Transverse colon (tissue), 4 donors: ENCODE measurements at regions not wholly inside any gene's neighbourhood (a gene's known extent, or its start where the extent isn't known, plus 50 kb on each side); places are given as distances from the start of the nearest gene placed in this dataset.

Experiments used
- DNase-seq: peaks from one replicate; pipeline ENCODE4 v3.0.0-alpha.2; 2019
- H3K27ac ChIP-seq, 4 donors: fragments of 200-600 bp; sonication (generic); 2 replicates each; pipeline ENCODE4 v1.5.1; 2016 to 2018; ENCODE audit warnings: inconsistent platforms in 4 of 4
- H3K27me3 ChIP-seq: fragments of 200-600 bp; sonication (generic); 2 replicates; pipeline ENCODE4 v1.5.1; 2017; ENCODE audit warnings: inconsistent platforms
- H3K36me3 ChIP-seq, 4 donors: fragments of 200-600 bp; sonication (generic); 2 replicates each; pipeline ENCODE4 v1.5.1; 2017 to 2019; ENCODE audit warnings: inconsistent platforms in 4 of 4
- H3K4me1 ChIP-seq, 4 donors: fragments of 200-600 bp; sonication (generic); 2 replicates each; pipeline ENCODE4 v1.5.1; 2017 to 2020; ENCODE audit warnings: inconsistent platforms in 4 of 4
- H3K4me3 ChIP-seq, 4 donors: fragments of 200-600 bp; sonication (generic); 1 replicate in 1 of 4; 2 replicates in 3 of 4; pipeline versions ENCODE4 v1.5.1 to v1.6.1; 2017 to 2019; ENCODE audit warnings: inconsistent platforms in 4 of 4
- H3K9me3 ChIP-seq, 2 donors: fragments of 200-600 bp; sonication (generic); 2 replicates each; pipeline ENCODE4 v1.5.1; 2017 to 2019; ENCODE audit warnings: inconsistent platforms in 2 of 2
- EP300 ChIP-seq: sonication (generic); formaldehyde crosslinking; IDR thresholded peaks from one replicate; pipeline ENCODE4 v1.6.1; 2017; ENCODE audit warnings: antibody characterized with exemption, low read depth
- POLR2A ChIP-seq: fragments of 450-650 bp; IDR thresholded peaks from one replicate; pipeline ENCODE4 v1.6.1; 2016; ENCODE audit warnings: antibody characterized with exemption, mild to moderate bottlenecking, moderate library complexity
- POLR2AphosphoS5 ChIP-seq, 3 donors: sonication (generic); formaldehyde crosslinking; IDR thresholded peaks; one replicate each; pipeline ENCODE4 v1.6.1; 2016; ENCODE audit warnings: antibody characterized with exemption in 3 of 3
- WGBS, 2 donors: methylation state at CpG; one replicate each; pipeline ENCODE4 v1.1.5; 2018; ENCODE audit warnings: low coverage in 1 of 2; 5-methylcytosine and 5-hydroxymethylcytosine counted together
- in situ Hi-C, 4 donors: fragments of 200-750 bp; cut with MboI; loops; one replicate each; pipeline versions ENCODE4 v1.15.0 to v1.15.1; 2017; ENCODE audit warnings: low sequenced_read_pairs in 3 of 4, low pct_ligation_motif_present in 1 of 4, low pct_unique_long_range_greater_than_20kb in 1 of 4
- intact Hi-C: fragments of 100-400 bp; cut with DNase I; formaldehyde crosslinking; loops from one replicate; pipeline ENCODE4 v1.15.1; 2023; ENCODE audit warnings: low total_unique reads
- TF ChIP-seq, protein P1 (sequence below), 5 experiments: fragments of 200-600 bp in 3 of 5; fragments of 450-650 bp in 2 of 5; sonication (generic) in 3 of 5; IDR thresholded peaks; 1 replicate in 2 of 5; 2 replicates in 3 of 5; pipeline ENCODE4 v1.5.1; 2016 to 2017; ENCODE audit warnings: antibody characterized with exemption in 5 of 5, inconsistent platforms in 3 of 5, mild to moderate bottlenecking in 2 of 5, moderate library complexity in 1 of 5

DNA sequence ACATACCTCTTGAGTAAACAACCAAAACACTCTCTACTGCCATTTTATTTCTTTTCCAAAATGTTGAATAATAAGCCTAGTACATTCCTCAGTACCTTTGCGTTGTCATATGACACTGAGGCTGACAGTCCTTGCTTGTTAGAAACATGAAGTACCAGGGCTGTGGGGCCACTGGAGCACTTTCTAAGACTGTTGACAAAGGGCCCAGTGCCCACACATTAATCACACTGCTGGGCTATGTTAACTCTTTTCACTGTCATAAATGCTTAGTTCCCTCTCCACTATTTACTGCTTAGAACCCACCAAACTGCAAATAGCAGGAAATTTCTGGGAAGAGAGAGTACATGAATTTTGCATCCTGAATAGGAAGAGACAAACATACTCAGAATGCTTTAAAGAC, 57.1 kb downstream of the FAM47B start:
- no peaks in the 10 kb centered on the region for H3K4me1 ChIP-seq
- no peaks in the 10 kb centered on the region for H3K36me3 ChIP-seq
- no peak for DNase-seq
- no peak overlapping the region for H3K27ac ChIP-seq
- WGBS, 2 donors = 68% methylated on average over 1 of the region's 1 CpG; no CpG with 5 or more reads in 1 of the 2 donors
- in situ Hi-C loops (no loop called here), intact Hi-C loops (no loop called here)
- no peak overlapping the region for H3K4me3 ChIP-seq
- TF ChIP-seq POLR2AphosphoS5 (IDR thresholded peaks at IDR 0.05) (no peak), POLR2A (no peak), EP300 (no peak)
- TF ChIP-seq, protein P1, sequence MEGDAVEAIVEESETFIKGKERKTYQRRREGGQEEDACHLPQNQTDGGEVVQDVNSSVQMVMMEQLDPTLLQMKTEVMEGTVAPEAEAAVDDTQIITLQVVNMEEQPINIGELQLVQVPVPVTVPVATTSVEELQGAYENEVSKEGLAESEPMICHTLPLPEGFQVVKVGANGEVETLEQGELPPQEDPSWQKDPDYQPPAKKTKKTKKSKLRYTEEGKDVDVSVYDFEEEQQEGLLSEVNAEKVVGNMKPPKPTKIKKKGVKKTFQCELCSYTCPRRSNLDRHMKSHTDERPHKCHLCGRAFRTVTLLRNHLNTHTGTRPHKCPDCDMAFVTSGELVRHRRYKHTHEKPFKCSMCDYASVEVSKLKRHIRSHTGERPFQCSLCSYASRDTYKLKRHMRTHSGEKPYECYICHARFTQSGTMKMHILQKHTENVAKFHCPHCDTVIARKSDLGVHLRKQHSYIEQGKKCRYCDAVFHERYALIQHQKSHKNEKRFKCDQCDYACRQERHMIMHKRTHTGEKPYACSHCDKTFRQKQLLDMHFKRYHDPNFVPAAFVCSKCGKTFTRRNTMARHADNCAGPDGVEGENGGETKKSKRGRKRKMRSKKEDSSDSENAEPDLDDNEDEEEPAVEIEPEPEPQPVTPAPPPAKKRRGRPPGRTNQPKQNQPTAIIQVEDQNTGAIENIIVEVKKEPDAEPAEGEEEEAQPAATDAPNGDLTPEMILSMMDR (IDR thresholded peaks at IDR 0.05) = no peak
- no peaks in the 10 kb centered on the region for H3K9me3 ChIP-seq
- no peaks in the 10 kb centered on the region for H3K27me3 ChIP-seq

DNA sequence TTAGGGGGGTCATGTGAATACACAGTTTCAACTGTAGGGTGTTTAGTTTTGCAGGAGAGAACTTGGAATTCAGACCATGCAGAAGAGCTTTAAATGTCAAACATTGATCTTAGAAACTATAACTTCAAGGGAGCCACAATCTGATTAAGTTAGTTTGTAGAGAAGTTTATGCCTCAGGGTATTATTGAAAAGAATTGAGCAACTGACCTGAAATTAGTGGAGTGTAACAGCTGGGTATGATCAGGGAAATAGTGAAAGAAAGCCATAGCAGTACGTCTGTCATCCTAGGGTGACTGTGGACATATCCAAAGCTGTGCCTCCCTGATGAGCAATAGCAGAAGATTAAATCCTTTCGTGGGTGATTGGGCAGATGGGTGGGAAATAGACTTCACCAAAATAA, 63.8 kb downstream of the FAM47B start:
- in situ Hi-C loops = no loop called here
- Histone ChIP-seq H3K27ac (no peak overlapping the region), H3K36me3 (no peaks in the 10 kb centered on the region), H3K27me3 (no peaks in the 10 kb centered on the region), H3K4me3 (no peak overlapping the region), H3K4me1 (no peaks in the 10 kb centered on the region), H3K9me3 (no peaks in the 10 kb centered on the region)
- DNase-seq = no peak
- WGBS, 2 donors = 45 to 47% methylated on average over 2 of the region's 2 CpGs
- TF ChIP-seq POLR2AphosphoS5 (IDR thresholded peaks at IDR 0.05) = no peak
- no peak for TF ChIP-seq POLR2A
- TF ChIP-seq, protein P1 (IDR thresholded peaks at IDR 0.05) = no peak
- TF ChIP-seq EP300 = no peak
- intact Hi-C loops = no loop called here

DNA sequence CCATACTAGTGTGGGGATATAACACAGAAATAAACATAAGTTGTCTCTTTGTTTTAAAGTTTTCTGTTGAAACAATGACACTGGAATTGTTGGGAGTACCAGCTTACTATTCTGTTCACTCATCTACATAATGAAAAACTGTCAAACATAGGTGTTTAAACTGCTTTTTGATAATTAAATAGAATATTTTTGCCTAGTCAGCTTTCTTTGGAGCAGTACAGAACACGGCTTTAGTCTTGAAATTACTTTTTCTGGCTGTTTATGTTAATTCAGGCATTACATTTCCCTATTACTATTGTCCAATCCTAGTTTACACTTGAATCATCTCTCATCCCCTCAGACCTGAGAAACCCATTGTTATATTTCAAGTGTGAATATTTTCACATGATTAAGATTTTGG, 73.0 kb downstream of the FAM47B start:
- no peaks in the 10 kb centered on the region for H3K9me3 ChIP-seq
- H3K27ac ChIP-seq = no peak overlapping the region
- intact Hi-C loops = loop anchor here (5.0 kb wide), 1 partner anchor 838 kb away; no protein-coding TSS in a partner anchor
- H3K36me3 ChIP-seq = no peaks in the 10 kb centered on the region
- in situ Hi-C loops = no loop called here
- no peaks in the 10 kb centered on the region for H3K4me1 ChIP-seq
- no peaks in the 10 kb centered on the region for H3K27me3 ChIP-seq
- WGBS, 2 donors = 69% methylated on average over 1 of the region's 1 CpG; no CpG with 5 or more reads in 1 of the 2 donors
- no peak for DNase-seq
- no peak overlapping the region for H3K4me3 ChIP-seq
- TF ChIP-seq POLR2A = no peak
- no peak for TF ChIP-seq POLR2AphosphoS5 (IDR thresholded peaks at IDR 0.05)
- TF ChIP-seq, protein P1 (IDR thresholded peaks at IDR 0.05) = no peak
- no peak for TF ChIP-seq EP300

DNA sequence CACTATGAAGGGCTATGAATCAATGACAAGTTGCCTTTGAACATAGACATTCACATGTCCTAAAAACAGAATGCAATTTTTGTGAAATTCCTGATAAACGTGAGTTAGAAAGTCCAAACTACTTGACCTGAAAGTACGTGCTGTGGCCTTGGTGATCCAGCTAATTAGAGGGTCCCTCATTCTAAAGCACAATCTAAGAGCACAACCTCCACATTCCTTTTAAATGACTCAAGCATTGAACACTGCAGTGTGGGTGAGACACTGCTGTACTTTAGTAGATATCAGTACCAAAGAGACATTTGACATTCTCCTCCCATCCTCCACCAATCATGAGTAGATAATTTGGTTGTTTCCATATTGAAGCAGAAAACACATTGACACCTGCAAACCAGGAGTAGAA, 73.5 kb downstream of the FAM47B start:
- in situ Hi-C loops = no loop called here
- H3K4me1 ChIP-seq = no peaks in the 10 kb centered on the region
- no peak for TF ChIP-seq POLR2AphosphoS5 (IDR thresholded peaks at IDR 0.05)
- no peak for TF ChIP-seq POLR2A
- TF ChIP-seq, protein P1 (IDR thresholded peaks at IDR 0.05) = no peak
- no peak for TF ChIP-seq EP300
- H3K9me3 ChIP-seq = no peaks in the 10 kb centered on the region
- H3K4me3 ChIP-seq = no peak overlapping the region
- H3K27me3 ChIP-seq = no peaks in the 10 kb centered on the region
- no peak for DNase-seq
- no peaks in the 10 kb centered on the region for H3K36me3 ChIP-seq
- no peak overlapping the region for H3K27ac ChIP-seq
- intact Hi-C loops = loop anchor here (5.0 kb wide), 1 partner anchor 839 kb away; no protein-coding TSS in a partner anchor
- 56 to 80% methylated on average over 2 of the region's 2 CpGs for WGBS, 2 donors
